Activated T-cell treated with anti-CD3 and anti-CD28 coated beads, Interleukin-2, amount 50 U/mL, for 4 hours (primary cell): ENCODE measurements at regions not wholly inside any gene's neighbourhood (a gene's known extent, or its start where the extent isn't known, plus 50 kb on each side); places are given as distances from the start of the nearest gene placed in this dataset.

Source experiments
- ATAC-seq, 2 donors: fragments of 200-7000 bp; cut with Tn5 transposase; one replicate each; pipeline ENCODE4 v1.10.0; 2021
- DNase-seq: peaks from one replicate; pipeline ENCODE4 v3.0.0-alpha.2; 2020
- H3K27me3 Mint-ChIP-seq: one replicate; pipeline ENCODE4 v1.8.0; 2021; ENCODE audit warnings: low read depth, mixed read lengths
- H3K36me3 Mint-ChIP-seq: one replicate; pipeline ENCODE4 v1.8.0; 2022; ENCODE audit warnings: mixed read lengths; ENCODE audit not compliant: insufficient read depth
- H3K4me1 Mint-ChIP-seq: one replicate; pipeline ENCODE4 v1.8.0; 2021; ENCODE audit warnings: low read depth, mixed read lengths
- H3K4me3 Mint-ChIP-seq: one replicate; pipeline ENCODE4 v1.8.0; 2021; ENCODE audit warnings: mild to moderate bottlenecking, moderate library complexity, mixed read lengths
- H3K9me3 Mint-ChIP-seq: one replicate; pipeline ENCODE4 v1.8.0; 2021; ENCODE audit warnings: mixed read lengths

GRCh38 chr3:176926034-176926433 is 271.2 kb downstream of the TBL1XR1 start:
- ATAC-seq: no peak
- H3K4me3 Mint-ChIP-seq: no peak overlapping the region

GRCh38 chr3:176920766-176921160 is 276.5 kb downstream of the TBL1XR1 start:
- ATAC-seq (no peak), DNase-seq (no peak)
- Mint-ChIP-seq H3K4me1 (no peaks in the 10 kb centered on the region), H3K4me3 (no peak overlapping the region), H3K27me3 (peaks cover 18% of the 10 kb centered on the region), H3K9me3 (no peaks in the 10 kb centered on the region), H3K36me3 (no peaks in the 10 kb centered on the region)

More at GRCh38 chr3:176926034-176926433, 271.2 kb downstream of the TBL1XR1 start:
- no peaks in the 10 kb centered on the region for H3K36me3 Mint-ChIP-seq
- no peaks in the 10 kb centered on the region for H3K4me1 Mint-ChIP-seq
- peaks cover 15% of the 10 kb centered on the region for H3K27me3 Mint-ChIP-seq
- no peaks in the 10 kb centered on the region for H3K9me3 Mint-ChIP-seq
- no peak for DNase-seq

GRCh38 chr3:176919836-176920765 is 277.2 kb downstream of the TBL1XR1 start:
- no peaks in the 10 kb centered on the region for H3K36me3 Mint-ChIP-seq
- no peak for ATAC-seq

GRCh38 chr3:176916777-176917176 is 280.5 kb downstream of the TBL1XR1 start:
- ATAC-seq: no peak
- H3K27me3 Mint-ChIP-seq: peaks cover 6% of the 10 kb centered on the region
- no peaks in the 10 kb centered on the region for H3K36me3 Mint-ChIP-seq
- no peak overlapping the region for H3K4me3 Mint-ChIP-seq
- H3K4me1 Mint-ChIP-seq: no peaks in the 10 kb centered on the region
- no peaks in the 10 kb centered on the region for H3K9me3 Mint-ChIP-seq
- no peak for DNase-seq

More at GRCh38 chr3:176919836-176920765, 277.2 kb downstream of the TBL1XR1 start:
- Mint-ChIP-seq H3K27me3 (peaks cover 18% of the 10 kb centered on the region), H3K9me3 (no peaks in the 10 kb centered on the region), H3K4me3 (no peak overlapping the region), H3K4me1 (no peaks in the 10 kb centered on the region)
- no peak for DNase-seq

- H3K4me1 Mint-ChIP-seq: no peaks in the 10 kb centered on the region
- peaks cover 4% of the 10 kb centered on the region for H3K27me3 Mint-ChIP-seq
- no peak overlapping the region for H3K4me3 Mint-ChIP-seq
- no peaks in the 10 kb centered on the region for H3K9me3 Mint-ChIP-seq
- DNase-seq: no peak
- no peaks in the 10 kb centered on the region for H3K36me3 Mint-ChIP-seq
- ATAC-seq: no peak
These were observed 282.5 kb downstream of the TBL1XR1 start for GRCh38 chr3:176914764-176915163.

GRCh38 chr3:176911579-176911978 is 285.7 kb downstream of the TBL1XR1 start:
- Mint-ChIP-seq H3K9me3 (no peaks in the 10 kb centered on the region), H3K36me3 (no peaks in the 10 kb centered on the region), H3K4me3 (no peak overlapping the region), H3K4me1 (no peaks in the 10 kb centered on the region), H3K27me3 (no peaks in the 10 kb centered on the region)
- ATAC-seq (no peak), DNase-seq (no peak)

- Mint-ChIP-seq H3K4me1 (no peaks in the 10 kb centered on the region), H3K4me3 (no peak overlapping the region), H3K9me3 (no peaks in the 10 kb centered on the region), H3K27me3 (no peaks in the 10 kb centered on the region), H3K36me3 (no peaks in the 10 kb centered on the region)
- no peak for ATAC-seq
- no peak for DNase-seq
These were observed 288.2 kb downstream of the TBL1XR1 start for GRCh38 chr3:176909044-176909443.

GRCh38 chr3:176906046-176906905 is 291.0 kb downstream of the TBL1XR1 start:
- Mint-ChIP-seq H3K4me1 (no peaks in the 10 kb centered on the region), H3K9me3 (no peaks in the 10 kb centered on the region), H3K27me3 (peaks cover 2% of the 10 kb centered on the region), H3K4me3 (no peak overlapping the region), H3K36me3 (no peaks in the 10 kb centered on the region)
- no peak for ATAC-seq
- DNase-seq: no peak

- no peak for DNase-seq
- Mint-ChIP-seq H3K4me1 (no peaks in the 10 kb centered on the region), H3K4me3 (no peak overlapping the region), H3K27me3 (peaks cover 2% of the 10 kb centered on the region), H3K9me3 (no peaks in the 10 kb centered on the region), H3K36me3 (no peaks in the 10 kb centered on the region)
- ATAC-seq: no peak
These were observed 292.0 kb downstream of the TBL1XR1 start for GRCh38 chr3:176905331-176905730.

- H3K27me3 Mint-ChIP-seq: peaks cover 3% of the 10 kb centered on the region
- no peak for ATAC-seq
- H3K4me3 Mint-ChIP-seq: no peak overlapping the region
- H3K36me3 Mint-ChIP-seq: no peaks in the 10 kb centered on the region
- H3K4me1 Mint-ChIP-seq: no peaks in the 10 kb centered on the region
- H3K9me3 Mint-ChIP-seq: no peaks in the 10 kb centered on the region
- no peak for DNase-seq
These were observed 292.8 kb downstream of the TBL1XR1 start for GRCh38 chr3:176904506-176904905.

GRCh38 chr3:176896640-176897039 is 300.6 kb downstream of the TBL1XR1 start:
- Mint-ChIP-seq H3K9me3 (no peaks in the 10 kb centered on the region), H3K36me3 (no peaks in the 10 kb centered on the region), H3K4me3 (no peak overlapping the region), H3K27me3 (peaks cover 22% of the 10 kb centered on the region), H3K4me1 (no peaks in the 10 kb centered on the region)
- DNase-seq: no peak
- ATAC-seq: no peak

- ATAC-seq (no peak), DNase-seq (no peak)
- H3K36me3 Mint-ChIP-seq: no peaks in the 10 kb centered on the region
- H3K9me3 Mint-ChIP-seq: no peaks in the 10 kb centered on the region
- peaks cover 22% of the 10 kb centered on the region for H3K27me3 Mint-ChIP-seq
- H3K4me1 Mint-ChIP-seq: no peaks in the 10 kb centered on the region
- no peak overlapping the region for H3K4me3 Mint-ChIP-seq
These were observed 301.1 kb downstream of the TBL1XR1 start for GRCh38 chr3:176896165-176896564.

- Mint-ChIP-seq H3K9me3 (peaks cover 16% of the 10 kb centered on the region), H3K4me3 (no peak overlapping the region), H3K4me1 (no peaks in the 10 kb centered on the region), H3K27me3 (peaks cover 6% of the 10 kb centered on the region), H3K36me3 (no peaks in the 10 kb centered on the region)
- ATAC-seq (no peak), DNase-seq (no peak)
These were observed 317.6 kb downstream of the TBL1XR1 start for GRCh38 chr3:176879710-176880109.

- Mint-ChIP-seq H3K4me1 (peaks cover 2% of the 10 kb centered on the region), H3K27me3 (peaks cover 4% of the 10 kb centered on the region), H3K4me3 (no peak overlapping the region), H3K36me3 (no peaks in the 10 kb centered on the region), H3K9me3 (peaks cover 8% of the 10 kb centered on the region)
- DNase-seq (no peak), ATAC-seq (no peak)
These were observed 324.0 kb downstream of the TBL1XR1 start for GRCh38 chr3:176873261-176873660.
